NCI-H1694 (cell line): ENCODE measurements at regions not wholly inside any gene's neighbourhood (a gene's known extent, or its start where the extent isn't known, plus 50 kb on each side); places are given as distances from the start of the nearest gene placed in this dataset.

ENCODE experiments used
- DNase-seq: peaks from one replicate; lab custom pipeline; 2025; lab: John Stamatoyannopoulos, UW

- DNase-seq: no peak
These were observed 281.3 kb upstream of the IGFBP3 start for GRCh38 chr7:46202379-46202778.

DNA sequence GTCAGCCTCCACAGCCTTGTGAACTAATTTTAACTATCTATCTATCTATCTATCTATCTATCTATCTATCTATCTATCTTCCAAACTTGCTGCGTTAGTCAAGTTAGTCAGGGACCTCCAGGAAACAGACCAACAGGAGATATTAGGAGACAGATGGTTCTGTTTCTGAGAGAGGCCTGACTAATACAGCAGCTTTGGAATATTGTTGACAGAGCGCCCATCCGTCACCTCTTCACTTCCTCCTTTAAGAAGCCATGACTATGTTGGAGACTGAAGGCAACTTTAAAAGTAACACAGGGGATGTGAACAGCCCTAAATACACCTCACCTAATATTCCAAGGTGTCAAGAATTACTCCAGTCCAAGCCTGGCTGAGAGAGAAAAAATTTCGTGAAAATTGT is 280.9 kb upstream of the IGFBP3 start:
- DNase-seq: no peak

DNA sequence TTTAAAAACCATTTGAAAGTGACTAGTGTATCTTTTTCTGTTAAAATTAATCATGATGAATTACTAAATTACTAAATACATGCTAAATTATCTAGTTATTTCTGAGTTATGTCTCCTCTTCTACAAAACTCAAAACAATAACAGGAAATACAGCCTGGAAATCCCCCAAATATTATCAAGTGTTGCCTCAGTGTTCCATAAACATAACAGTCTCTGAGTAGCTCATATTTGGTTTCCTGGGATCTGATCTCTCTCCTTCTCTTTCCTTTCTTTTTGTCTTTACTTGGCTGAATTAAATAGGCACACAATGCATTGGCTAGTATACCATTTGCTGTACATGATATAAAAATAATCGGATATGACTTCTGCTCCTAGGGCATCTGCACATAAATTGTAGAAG is 277.6 kb upstream of the IGFBP3 start:
- no peak for DNase-seq

DNA sequence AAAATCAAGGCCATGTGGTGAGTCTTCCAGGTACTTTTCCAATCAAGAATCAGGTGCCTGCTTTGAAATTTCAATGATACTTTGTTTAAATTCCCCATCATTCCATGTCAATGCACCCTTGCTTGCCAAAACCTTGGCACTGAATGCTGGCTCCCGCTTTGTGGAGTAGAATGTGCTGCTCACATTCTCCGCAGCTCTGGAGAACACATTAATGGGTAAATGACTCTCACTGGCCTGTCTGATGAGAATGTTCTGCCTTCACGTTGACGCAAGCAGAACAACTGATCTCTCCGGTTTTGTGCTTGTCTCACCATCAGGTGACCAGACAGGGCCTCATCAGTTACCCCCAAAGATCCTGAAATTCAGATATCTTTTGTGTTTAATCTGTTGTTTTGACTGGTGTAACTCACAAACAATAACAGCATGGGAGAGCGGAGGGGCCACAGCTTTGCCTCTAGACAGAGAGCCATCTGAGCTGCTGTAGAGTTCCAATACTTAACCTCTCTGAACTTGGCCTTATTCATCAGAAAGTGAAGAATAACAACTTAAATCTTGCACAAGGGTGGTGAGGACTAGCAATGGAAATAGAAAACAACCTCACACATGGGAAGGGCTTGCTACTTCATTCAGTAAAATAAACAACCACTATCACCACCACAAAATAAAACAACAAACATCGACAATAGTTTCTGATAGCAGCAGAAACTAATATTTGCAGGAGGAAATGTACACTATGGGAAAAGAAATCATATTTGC is 276.9 kb upstream of the IGFBP3 start:
- DNase-seq: no peak

DNA sequence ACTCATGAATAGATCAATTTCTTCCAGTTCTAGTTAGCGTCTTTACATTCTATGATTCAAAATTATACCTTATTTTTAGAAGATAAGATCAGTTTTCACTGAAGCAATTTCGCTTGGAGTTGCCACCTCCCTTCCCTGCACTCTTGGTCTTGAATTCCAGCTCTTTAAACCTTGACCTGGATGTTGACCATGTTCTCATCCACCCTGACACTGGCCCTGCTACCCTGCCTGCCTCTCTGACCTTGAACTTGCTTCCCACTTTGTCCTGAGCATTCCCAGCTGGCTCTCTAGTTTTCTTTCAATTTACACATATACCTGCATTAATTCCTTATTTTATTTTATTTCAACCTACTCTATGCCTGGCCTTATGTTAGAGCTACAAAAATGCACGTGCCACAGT is 274.9 kb upstream of the IGFBP3 start:
- no peak for DNase-seq

GRCh38 chr7:46192271-46192670 is 271.2 kb upstream of the IGFBP3 start:
- DNase-seq: no peak

- DNase-seq: no peak
These were observed 270.7 kb upstream of the IGFBP3 start for GRCh38 chr7:46191776-46192175.

DNA sequence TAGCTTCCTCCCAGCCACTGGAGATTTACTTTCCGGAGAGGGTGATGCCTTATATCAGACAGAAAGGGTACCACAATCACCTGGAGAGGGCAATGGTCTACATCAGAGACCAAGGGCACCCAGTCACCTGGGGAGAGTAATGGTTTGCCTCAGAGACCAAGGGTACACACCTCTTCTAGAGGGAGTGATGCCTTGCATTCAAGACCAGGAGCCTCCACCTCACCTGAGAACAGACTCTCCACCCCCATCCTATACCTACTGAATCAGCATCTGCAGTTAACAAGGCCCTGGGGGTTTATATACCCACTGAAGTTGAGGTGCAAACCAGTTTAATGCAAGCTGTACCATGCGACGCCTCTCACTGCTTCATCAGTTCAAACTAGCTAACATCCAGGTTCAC is 270.2 kb upstream of the IGFBP3 start:
- DNase-seq: no peak

DNA sequence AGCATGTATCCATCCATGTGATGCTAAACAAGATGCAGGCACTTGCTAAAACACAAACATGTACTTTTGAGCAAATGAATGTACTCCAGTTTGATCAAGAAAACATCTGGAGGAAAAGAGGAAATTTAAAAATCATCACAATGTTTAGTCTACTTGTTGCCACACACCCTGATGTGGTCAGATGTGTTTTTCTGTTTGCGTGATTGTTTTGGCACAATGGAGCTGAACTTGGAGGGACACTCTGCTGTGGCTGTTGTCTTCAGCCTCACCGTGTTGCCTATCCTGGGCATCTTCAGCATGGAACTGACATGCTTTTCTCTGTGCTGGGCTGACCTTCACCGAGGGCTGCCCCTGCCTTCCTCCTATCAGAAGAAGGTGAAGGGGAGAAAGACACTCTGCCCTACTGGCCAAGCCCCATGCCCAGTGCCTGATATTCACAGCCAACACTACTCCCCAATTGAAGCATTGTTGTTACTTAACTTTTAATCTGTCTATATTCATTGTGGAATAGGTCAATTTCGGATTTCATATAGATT is 268.3 kb upstream of the IGFBP3 start:
- no peak for DNase-seq

GRCh38 chr7:46186131-46186530 is 265.1 kb upstream of the IGFBP3 start:
- no peak for DNase-seq

DNA sequence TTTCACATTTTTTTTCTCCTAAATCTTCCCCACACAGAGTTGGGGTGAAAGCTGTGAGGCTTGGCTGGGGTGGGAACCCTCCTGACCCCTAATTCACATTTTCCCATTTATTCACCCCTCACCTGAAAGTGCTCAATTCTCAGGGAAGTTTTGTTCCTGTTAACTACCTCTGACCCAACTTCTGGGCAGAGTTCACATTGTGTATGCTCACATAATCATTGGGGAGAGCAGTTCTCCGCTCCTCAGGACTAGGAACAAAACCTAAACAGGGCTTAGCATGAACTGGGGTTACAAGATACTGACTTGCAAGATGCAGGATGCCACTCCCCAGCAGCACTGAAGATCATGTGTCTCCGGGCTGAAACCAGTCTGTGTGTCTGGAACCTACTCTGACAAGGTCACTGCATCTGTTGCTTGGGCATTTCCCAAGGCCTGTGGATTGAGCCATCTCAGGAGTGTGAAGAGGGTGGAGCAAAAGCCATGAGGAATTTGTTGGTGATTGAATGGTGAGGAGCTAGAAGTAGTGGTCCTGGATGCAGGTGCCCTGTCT is 258.1 kb upstream of the IGFBP3 start:
- DNase-seq: no peak

GRCh38 chr7:46178661-46179060 is 257.6 kb upstream of the IGFBP3 start:
- DNase-seq: no peak

- no peak for DNase-seq
These were observed 256.7 kb upstream of the IGFBP3 start for GRCh38 chr7:46177821-46178220.

- no peak for DNase-seq
These were observed 254.1 kb upstream of the IGFBP3 start for GRCh38 chr7:46175221-46175620.

DNA sequence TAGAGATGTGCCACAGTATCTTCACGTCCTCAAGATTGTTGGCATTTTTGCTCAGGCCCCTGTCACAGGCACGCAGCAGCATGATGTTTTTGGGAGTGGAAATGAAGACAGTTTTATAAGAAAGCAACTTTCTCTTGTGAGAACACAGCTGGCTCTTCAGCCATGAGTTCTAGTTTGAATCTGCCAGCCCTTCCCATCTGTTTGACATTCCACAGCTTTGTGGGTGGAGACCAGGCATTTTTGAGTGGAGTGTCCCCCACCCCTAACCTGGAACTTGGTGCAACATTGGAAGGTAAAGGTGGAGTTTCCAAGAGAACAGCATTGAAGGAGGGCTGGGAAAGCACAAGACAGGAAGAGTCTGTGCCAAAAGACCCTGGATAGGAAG is 253.1 kb upstream of the IGFBP3 start:
- no peak for DNase-seq

DNA sequence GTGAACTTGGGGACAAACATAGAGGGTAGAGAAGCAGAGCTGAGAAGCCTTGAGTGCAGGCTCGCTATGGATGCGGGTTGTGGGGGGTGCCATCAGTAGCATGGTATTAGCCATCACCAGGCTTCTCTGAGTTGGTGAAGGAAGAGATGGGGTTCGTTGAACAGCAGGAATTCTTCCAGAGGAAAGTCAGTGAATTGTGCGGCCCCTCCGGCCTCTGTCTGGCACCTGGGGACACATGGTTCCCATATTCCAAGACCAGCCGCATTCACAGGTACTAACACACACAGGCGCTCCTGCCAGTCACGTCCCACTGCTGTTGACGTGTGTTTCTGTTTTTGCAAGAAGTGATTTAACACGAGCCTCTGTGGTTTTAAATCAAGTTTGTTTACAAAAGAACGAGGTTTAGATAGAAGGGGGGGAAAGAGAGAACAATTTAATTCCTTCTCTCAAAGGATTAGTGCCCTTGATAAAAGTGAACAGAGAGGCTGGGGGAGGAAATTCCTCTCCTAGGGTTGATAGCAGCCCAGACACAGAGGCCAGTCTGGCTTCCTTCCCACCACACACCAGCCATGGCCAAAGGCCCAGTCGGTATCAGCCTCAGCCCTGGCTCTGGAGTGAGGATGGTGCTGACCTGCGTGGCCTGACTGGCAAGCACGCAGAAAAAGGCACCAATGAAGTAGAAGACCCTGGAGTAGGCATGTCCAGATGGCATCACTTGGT is 252.6 kb upstream of the IGFBP3 start:
- no peak for DNase-seq

GRCh38 chr7:46170792-46171191 is 249.7 kb upstream of the IGFBP3 start:
- no peak for DNase-seq

DNA sequence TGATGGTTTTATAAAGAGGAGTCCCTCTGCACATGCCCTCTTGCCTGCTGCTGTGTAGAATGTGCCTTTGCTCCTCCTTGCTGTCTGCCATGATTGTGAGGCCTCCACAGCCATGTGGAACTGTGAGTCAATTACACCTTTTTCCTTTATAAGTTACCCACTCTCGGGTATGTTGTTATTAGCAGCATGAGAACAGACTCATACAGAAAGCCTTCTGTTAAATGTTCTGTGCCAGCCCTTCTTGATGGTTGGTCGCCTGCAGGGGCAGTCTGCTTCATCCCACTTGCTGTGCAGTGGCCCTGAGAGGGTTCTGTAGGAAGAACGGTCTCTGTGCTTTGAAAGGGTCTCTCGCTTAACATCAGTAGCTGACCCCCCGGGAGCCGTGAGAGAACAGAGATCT is 248.9 kb upstream of the IGFBP3 start:
- no peak for DNase-seq

DNA sequence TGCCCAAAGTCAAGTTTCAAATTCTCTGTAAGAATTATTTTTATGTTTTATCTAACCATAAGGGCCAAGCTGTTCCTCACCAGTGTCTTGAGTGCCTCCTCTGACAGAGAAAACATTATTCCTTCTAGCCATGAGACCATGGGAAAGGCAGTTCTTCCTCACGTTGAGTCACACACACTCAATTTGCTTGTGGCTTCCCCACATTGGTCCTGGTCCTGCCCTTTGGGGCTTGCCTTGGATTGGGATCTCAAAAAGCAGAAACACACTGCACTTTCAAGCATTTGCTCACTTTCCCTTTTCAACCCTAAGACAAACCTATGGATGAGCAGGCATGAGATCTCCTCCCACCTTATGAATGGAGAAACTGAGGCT is 248.3 kb upstream of the IGFBP3 start:
- no peak for DNase-seq

GRCh38 chr7:46168671-46169383 is 247.8 kb upstream of the IGFBP3 start:
- DNase-seq: no peak

DNA sequence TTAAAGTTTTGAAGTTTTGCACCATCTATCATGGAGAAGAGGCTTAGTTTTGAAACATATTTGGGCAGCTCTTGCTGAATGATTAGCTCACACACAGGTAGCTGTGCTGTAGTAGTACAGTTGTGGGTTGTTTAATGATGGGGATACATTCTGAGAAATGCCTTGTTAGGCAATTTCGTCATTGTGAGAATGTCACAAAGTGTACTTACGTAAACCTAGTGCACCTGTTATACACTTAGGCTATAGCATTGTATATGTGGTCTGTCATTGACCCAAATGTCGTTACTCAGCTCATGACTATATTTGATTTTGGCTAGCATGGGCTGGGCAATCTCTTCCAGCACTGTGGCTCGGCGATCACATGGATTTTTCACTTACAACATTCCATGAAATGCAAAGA is 247.2 kb upstream of the IGFBP3 start:
- no peak for DNase-seq

DNA sequence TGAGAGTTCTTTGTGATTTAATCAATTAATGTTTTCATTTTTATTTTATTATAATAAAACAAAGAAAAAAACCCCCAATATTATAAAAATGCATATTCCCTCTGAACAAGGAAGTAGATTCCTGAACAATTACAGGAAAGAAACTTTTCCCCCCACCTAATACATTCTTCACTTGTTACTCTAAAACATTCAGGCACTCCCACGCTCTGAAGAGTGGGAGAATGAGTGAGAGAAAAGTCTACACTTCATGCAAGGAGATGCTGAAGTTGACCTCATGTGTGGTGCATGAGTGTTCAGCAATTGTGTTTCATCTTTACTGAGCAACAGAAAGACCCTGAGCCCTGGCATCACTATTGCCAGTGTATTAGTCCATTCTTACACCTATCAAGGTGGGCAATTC is 244.2 kb upstream of the IGFBP3 start:
- DNase-seq: no peak

DNA sequence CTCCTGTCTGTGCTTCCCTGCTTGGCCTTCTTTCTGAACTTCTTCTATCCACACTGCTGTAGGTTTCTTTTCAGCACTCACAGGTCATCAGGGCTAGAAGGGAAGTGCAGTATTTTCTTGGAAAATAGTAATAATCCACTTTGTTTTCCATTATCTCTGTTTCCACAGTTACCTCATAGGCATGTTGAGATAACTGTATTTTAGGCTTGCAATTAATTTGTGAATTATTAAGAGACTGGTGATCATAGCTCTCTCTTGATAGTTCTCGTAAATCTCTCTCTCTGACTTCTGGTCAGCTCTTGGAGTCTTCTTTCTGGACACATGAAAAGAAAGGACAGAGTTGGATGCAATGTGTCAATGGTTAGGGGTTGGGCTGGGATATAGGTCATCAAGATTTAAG is 243.6 kb upstream of the IGFBP3 start:
- no peak for DNase-seq
